GM19468 (cell line): ENCODE measurements at regions not wholly inside any gene's neighbourhood (a gene's known extent, or its start where the extent isn't known, plus 50 kb on each side); places are given as distances from the start of the nearest gene placed in this dataset.

ENCODE experiments used
- ATAC-seq: cut with Tn5 transposase; IDR thresholded peaks from one replicate; pipeline ENCODE4 v1.9.1; 2021; ENCODE audit warnings: mild to moderate bottlenecking, moderate library complexity, moderate number of reproducible peaks; ENCODE audit not compliant: unreplicated experiment; ENCODE audit errors: extremely low read depth

- no peak for ATAC-seq
These were observed 664.8 kb upstream of the API5 start for GRCh38 chr11:42646959-42647358.

GRCh38 chr11:42647993-42648392 lies 663.8 kb upstream of the API5 start:
- no peak for ATAC-seq

GRCh38 chr11:42651621-42652020 lies 660.2 kb upstream of the API5 start:
- ATAC-seq: no peak

- ATAC-seq: no peak
These were observed 654.6 kb upstream of the API5 start for GRCh38 chr11:42657169-42657568.

GRCh38 chr11:42661942-42662341 lies 649.9 kb upstream of the API5 start:
- no peak for ATAC-seq

- no peak for ATAC-seq
These were observed 642.4 kb upstream of the API5 start for GRCh38 chr11:42669248-42669976.

GRCh38 chr11:42674436-42674835 lies 637.4 kb upstream of the API5 start:
- ATAC-seq: no peak

GRCh38 chr11:42707541-42707940 lies 604.3 kb upstream of the API5 start:
- ATAC-seq: no peak

- ATAC-seq: no peak
These were observed 602.6 kb upstream of the API5 start for GRCh38 chr11:42709216-42709615.

- no peak for ATAC-seq
These were observed 598.5 kb upstream of the API5 start for GRCh38 chr11:42713279-42713678.

- no peak for ATAC-seq
These were observed 598.0 kb upstream of the API5 start for GRCh38 chr11:42713753-42714152.

GRCh38 chr11:42720716-42721563 lies 590.9 kb upstream of the API5 start:
- no peak for ATAC-seq

GRCh38 chr11:42727879-42728278 lies 583.9 kb upstream of the API5 start:
- ATAC-seq: no peak

- ATAC-seq: no peak
These were observed 549.4 kb upstream of the API5 start for GRCh38 chr11:42762348-42762747.

GRCh38 chr11:42764936-42765335 lies 546.9 kb upstream of the API5 start:
- no peak for ATAC-seq

- no peak for ATAC-seq
These were observed 543.2 kb upstream of the API5 start for GRCh38 chr11:42768576-42768975.

- no peak for ATAC-seq
These were observed 541.2 kb upstream of the API5 start for GRCh38 chr11:42770444-42771065.

GRCh38 chr11:42772886-42773285 lies 538.9 kb upstream of the API5 start:
- ATAC-seq: no peak

- no peak for ATAC-seq
These were observed 538.1 kb upstream of the API5 start for GRCh38 chr11:42773729-42774128.

- ATAC-seq: no peak
These were observed 537.2 kb upstream of the API5 start for GRCh38 chr11:42774567-42774966.

GRCh38 chr11:42777776-42778175 lies 534.0 kb upstream of the API5 start:
- no peak for ATAC-seq
